ENCODE measurements at regions not wholly inside any gene's neighbourhood (a gene's known extent, or its start where the extent isn't known, plus 50 kb on each side); places are given as distances from the start of the nearest gene placed in this dataset.
"Not testable (repeated sequence)": the region's sequence is repeated elsewhere in the genome, so short reads cannot be mapped to it uniquely, and the experiment has no call there.

DNA sequence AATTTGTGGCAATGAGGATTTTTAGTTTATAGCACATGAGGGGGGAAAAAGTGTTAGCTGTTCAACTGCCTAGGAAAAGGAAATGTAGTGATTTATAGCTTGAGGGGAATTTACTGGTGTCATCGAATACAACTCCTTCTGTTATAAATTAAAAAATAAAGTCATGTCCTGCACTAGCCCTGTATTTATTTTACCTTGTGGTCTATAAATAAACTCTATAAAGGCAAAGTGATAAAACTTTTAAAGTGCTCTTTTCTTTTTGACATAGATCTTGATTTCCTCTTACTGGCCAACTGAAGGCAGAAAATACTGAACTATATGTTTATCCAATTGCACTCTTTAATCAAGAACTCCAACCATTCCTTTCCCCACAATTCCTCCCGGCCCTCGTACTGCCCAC is 672.1 kb upstream of the SLIT2 start:
- DNase-seq, result no peak

DNA sequence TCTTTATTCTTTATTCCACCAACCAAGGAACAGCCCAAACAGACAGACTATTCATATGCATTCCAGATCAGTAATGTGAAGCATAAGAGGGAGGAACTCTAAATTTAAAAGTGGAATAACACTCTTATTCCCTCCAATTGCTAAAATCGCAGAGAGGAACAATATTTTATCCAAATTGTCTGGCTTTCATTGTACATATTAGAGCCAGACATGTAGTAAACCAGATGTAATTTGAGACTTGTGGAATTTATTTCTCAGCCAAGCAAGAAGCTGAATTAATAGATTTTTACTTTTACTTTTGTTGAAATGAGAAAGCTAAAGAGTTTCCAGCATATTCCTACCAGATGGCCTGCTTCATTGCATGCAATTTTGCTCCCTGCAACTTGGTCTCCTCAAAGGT is 674.6 kb upstream of the SLIT2 start:
- no peak for DNase-seq

DNA sequence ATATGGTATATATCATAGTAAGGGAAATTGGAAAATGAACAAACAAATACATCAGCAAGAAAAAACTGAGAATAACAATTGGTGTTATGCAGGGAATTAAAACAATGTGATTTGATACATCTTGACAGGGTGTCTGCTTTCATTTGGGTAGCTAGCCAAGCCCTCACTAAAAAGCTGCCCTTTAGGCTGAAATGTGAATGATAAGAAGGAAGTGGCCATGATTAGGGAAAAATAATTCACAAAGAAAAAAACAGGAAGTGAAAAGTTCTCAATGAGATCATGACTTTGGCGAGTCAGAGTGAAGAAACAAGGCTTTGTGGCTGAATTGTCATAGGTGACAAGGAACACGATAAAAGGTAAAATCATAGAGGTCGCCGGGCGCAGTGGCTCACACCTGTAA is 675.8 kb upstream of the SLIT2 start:
- DNase-seq, result no peak

- no peak for DNase-seq
Observed at GRCh38 chr4:19566041-19566440, 685.7 kb upstream of the SLIT2 start.

GRCh38 chr4:19562456-19562855 is 689.2 kb upstream of the SLIT2 start:
- no peak for DNase-seq

DNA sequence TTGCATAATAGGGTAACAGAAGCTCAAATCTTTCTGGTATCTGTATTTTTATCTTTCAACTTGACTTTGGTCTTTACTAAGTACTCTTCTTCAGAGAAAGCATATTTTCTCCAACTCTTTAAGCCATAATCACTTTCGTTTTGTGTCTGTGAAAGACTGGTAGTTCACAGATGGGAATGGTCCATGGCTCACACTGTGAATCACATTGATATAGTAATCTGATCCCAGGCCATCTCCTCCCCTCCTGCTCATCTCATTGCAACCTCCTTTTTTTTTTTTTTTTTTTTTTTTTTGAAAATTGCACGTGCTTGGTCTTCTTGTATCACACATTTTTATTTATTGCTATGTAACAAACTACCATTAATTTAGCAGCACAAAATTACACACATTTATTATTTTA is 694.5 kb upstream of the SLIT2 start:
- DNase-seq, result no peak

DNA sequence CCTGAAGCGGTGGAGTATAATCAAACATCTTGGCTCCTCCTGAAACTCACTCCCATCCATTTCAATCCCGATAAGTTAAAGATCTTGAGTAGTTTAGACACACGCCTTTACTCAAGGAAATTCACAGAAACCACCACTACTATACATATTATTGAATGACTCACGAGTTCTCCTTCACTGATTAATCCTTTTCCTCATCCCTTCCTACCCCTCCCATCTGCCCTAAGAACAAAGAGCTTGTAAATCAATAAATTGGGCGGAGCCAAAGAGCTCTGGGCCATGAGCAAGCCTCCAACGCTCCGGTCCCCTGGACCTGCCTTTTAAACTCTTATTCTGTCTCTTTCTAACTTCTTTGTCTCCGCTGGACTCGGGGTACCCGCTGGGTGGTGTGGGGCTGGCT is 695.4 kb upstream of the SLIT2 start:
- DNase-seq, result not testable (repeated sequence)

DNA sequence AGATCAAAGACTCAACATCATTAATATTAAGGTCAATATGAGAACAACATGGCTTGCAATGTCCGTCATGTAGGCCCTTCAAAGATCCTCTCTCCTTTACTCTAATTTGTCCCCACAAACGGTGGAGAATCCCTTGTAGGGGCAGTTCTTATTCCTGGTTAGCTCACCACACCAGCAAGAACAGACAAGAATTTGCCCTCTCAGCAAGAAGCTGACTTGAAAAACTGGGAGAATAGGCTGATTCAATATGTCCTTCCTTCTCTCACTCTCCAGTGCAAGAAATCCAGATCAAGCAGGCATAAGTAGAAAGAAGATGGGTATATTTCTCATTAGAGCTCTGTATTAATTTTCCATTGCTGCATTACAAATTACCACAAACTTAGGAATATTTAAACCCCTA is 704.2 kb upstream of the SLIT2 start:
- DNase-seq, result no peak

GRCh38 chr4:19544446-19545125 is 707.1 kb upstream of the SLIT2 start:
- DNase-seq, result no peak

- DNase-seq, result no peak
Observed at GRCh38 chr4:19540859-19541540, 710.7 kb upstream of the SLIT2 start.

DNA sequence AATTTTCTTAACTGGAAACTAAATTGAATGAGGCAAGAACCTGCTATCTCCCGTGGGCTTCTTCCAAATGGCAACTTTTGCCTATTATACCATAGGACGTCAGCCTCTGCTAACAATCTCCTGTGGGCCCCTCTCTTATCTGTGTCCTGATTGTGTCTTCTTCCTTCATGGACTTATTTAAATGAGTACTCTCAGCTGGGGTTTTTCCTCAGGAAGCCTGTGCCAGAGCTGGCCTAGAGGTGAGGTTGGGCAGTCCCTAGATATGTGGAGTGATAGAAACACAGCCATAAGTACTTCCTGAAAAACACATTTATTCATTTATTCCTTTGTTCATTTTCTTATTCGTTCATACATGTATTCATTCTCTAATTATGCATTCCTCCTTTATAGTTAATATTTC is 712.5 kb upstream of the SLIT2 start:
- no peak for DNase-seq

DNA sequence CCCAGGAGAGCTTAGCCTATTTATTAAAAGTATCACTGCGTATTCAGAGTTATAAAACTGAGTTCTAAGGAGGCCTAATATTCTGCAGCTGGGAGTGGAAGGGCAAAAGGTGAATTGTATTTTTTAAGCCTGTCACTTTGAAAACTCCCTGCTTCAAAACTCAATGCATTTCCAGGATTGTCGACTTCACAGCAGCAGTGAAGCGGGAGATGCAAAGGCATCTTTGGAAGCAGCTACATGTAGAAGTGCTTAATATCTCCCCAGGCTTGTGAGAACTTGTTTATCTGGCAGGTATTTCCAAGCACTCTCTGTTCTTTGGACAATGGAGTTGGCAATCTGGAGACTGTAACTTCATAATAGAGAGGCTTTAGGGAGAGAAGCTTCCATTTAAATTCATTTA is 717.5 kb upstream of the SLIT2 start:
- no peak for DNase-seq

GRCh38 chr4:19531906-19532848 is 719.5 kb upstream of the SLIT2 start:
- no peak for DNase-seq

GRCh38 chr4:19523964-19524363 is 727.7 kb upstream of the SLIT2 start:
- no peak for DNase-seq

DNA sequence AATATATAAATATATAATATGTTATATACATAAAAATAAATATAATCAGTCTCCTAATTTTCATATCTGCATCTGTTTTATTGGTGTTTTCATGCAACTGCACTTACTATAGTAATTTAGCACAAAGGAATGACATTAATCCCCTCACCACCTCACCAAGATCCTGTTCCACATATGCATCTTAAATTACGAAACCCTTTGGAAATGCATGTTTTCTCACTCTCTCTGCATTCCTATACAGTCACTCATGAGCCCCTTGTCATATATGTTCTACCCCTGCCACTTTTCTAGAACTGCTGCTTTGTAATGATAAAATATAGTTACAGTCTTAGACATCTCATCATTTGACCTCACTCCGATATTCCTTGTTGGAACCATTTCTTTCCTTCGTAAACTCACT is 728.7 kb upstream of the SLIT2 start:
- DNase-seq, result no peak

GRCh38 chr4:19520939-19521520 is 730.7 kb upstream of the SLIT2 start:
- DNase-seq, result no peak

DNA sequence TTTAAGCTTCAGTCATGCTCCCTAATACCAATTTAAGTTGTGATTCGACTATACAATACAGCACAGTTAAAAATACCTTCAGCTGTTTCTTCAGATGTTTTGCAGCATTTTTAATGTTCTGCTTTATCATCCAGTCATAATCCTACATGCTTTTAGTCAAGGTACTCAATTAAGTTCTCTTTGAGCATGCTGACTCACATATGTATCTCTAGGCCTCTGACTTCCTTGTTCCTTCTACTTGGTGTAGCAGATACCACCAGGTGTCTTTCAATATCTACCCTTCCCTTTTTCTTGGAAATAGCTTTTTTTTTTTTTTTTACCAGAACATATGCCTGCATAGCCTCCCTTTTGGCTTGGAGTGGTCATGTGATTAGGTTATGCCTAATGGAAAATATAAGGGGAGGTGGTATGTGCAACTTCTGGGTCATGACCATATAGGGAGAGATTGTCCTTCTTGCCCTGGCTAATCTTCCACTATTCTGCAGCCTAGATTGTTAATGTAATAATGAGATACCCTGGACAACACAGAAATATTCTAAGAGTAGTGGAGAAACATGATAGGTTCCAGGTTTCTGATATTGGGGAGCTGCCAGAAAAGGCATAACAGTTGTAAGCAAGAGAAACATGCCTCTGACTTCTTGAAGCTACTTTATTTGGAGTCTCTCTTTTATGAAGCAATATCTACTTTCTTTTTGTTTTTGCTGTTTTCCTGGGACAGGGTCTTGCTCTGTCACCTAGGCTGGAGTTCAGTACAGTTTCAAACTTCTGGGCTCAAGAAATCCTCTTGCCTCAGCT is 737.2 kb upstream of the SLIT2 start:
- no peak for DNase-seq

GRCh38 chr4:19512086-19512485 is 739.6 kb upstream of the SLIT2 start:
- no peak for DNase-seq

GRCh38 chr4:19510993-19511392 is 740.7 kb upstream of the SLIT2 start:
- no peak for DNase-seq

DNA sequence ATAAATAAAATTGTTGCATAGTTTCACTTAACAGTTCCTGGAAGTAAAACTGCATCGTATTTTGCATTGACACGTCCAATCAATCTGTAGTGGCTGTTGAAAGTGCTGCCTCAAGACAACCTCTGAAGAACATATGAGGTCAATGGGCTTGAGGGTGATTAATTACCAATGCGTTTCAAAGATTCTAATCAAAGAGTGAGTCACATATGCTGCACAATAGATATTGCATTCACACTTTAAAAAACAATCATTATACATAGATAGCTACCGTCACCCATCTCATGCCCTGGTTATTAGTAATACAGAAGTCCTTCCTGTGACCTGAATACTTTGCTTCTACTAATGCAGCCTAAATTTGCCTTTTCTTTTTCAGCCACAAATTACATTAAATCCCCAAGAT is 743.3 kb upstream of the SLIT2 start:
- DNase-seq, result no peak

DNA sequence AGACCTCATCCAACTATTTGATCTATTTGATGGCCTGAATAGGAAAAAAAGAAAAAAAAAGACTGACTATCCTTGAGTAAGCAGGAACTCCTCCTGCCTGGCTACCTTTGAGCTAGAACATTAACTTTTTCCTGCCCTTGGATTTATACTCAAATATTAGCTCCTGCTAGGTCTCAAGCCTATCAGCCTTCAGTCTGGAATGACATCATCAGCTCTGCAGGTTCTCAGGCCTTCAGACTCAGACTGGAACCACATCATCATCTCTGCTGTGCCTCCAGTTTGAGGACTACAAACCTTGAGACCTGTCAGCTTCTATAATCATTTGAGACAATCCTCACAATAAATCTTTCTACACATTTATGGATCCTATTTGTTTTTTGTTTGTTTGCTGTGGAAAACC is 754.0 kb upstream of the SLIT2 start:
- no peak for DNase-seq

- no peak for DNase-seq
Observed at GRCh38 chr4:19496756-19497155, 754.9 kb upstream of the SLIT2 start.

GRCh38 chr4:19494961-19495360 is 756.7 kb upstream of the SLIT2 start:
- no peak for DNase-seq

Measured in effector CD8-positive, alpha-beta T cell (primary cell).